ENCODE measurements at regions not wholly inside any gene's neighbourhood (a gene's known extent, or its start where the extent isn't known, plus 50 kb on each side); places are given as distances from the start of the nearest gene placed in this dataset.

GRCh38 chr4:129429581-129430320 lies 333.8 kb downstream of the C4orf33 start:
- TF ChIP-seq CTCF (IDR thresholded peaks at IDR 0.05; ENCODE audit: low read depth, low read length, missing input control) (no peak), REST (IDR thresholded peaks at IDR 0.05) (no peak)
